T-helper 1 cell treated with Interleukin-12 subunit alpha and Interleukin-12 subunit beta and Interleukin-4 antibody, amounts not matched to agents 30 μg/mL and 1 μg/mL, for 36 hours (primary cell): ENCODE measurements at regions not wholly inside any gene's neighbourhood (a gene's known extent, or its start where the extent isn't known, plus 50 kb on each side); places are given as distances from the start of the nearest gene placed in this dataset.
"Not testable (repeated sequence)": the region's sequence is repeated elsewhere in the genome, so short reads cannot be mapped to it uniquely, and the experiment has no call there.

Experiments used
- H3K27ac Mint-ChIP-seq: one replicate; pipeline ENCODE4 v1.8.0; 2021; ENCODE audit warnings: mild to moderate bottlenecking, mixed read lengths
- H3K27me3 Mint-ChIP-seq: one replicate; pipeline ENCODE4 v1.8.0; 2021; ENCODE audit warnings: low read depth, mixed read lengths
- H3K36me3 Mint-ChIP-seq: one replicate; pipeline ENCODE4 v1.8.0; 2021; ENCODE audit warnings: low read depth, mixed read lengths
- H3K4me1 Mint-ChIP-seq: one replicate; pipeline ENCODE4 v1.8.0; 2021; ENCODE audit warnings: low read depth, mixed read lengths
- H3K4me3 Mint-ChIP-seq: one replicate; pipeline ENCODE4 v1.8.0; 2021; ENCODE audit warnings: mild to moderate bottlenecking, moderate library complexity, mixed read lengths
- H3K9me3 Mint-ChIP-seq: one replicate; pipeline ENCODE4 v1.8.0; 2021; ENCODE audit warnings: mixed read lengths

GRCh38 chr16:13325396-13325795 lies 424.0 kb downstream of the SHISA9 start:
- no peak overlapping the region for H3K4me3 Mint-ChIP-seq
- no peak overlapping the region for H3K27ac Mint-ChIP-seq
- peaks cover 8% of the 10 kb centered on the region for H3K9me3 Mint-ChIP-seq
- H3K4me1 Mint-ChIP-seq, result no peaks in the 10 kb centered on the region
- no peaks in the 10 kb centered on the region for H3K36me3 Mint-ChIP-seq
- no peaks in the 10 kb centered on the region for H3K27me3 Mint-ChIP-seq

GRCh38 chr16:13331918-13332317 lies 430.5 kb downstream of the SHISA9 start:
- peaks cover 11% of the 10 kb centered on the region for H3K9me3 Mint-ChIP-seq
- H3K4me3 Mint-ChIP-seq, result no peak overlapping the region
- no peak overlapping the region for H3K27ac Mint-ChIP-seq
- H3K27me3 Mint-ChIP-seq, result no peaks in the 10 kb centered on the region
- no peaks in the 10 kb centered on the region for H3K36me3 Mint-ChIP-seq
- no peaks in the 10 kb centered on the region for H3K4me1 Mint-ChIP-seq

GRCh38 chr16:13332713-13333255 lies 431.4 kb downstream of the SHISA9 start:
- no peak overlapping the region for H3K27ac Mint-ChIP-seq
- H3K27me3 Mint-ChIP-seq, result no peaks in the 10 kb centered on the region
- H3K36me3 Mint-ChIP-seq, result no peaks in the 10 kb centered on the region
- no peak overlapping the region for H3K4me3 Mint-ChIP-seq
- no peaks in the 10 kb centered on the region for H3K4me1 Mint-ChIP-seq
- H3K9me3 Mint-ChIP-seq, result peaks cover 9% of the 10 kb centered on the region

- H3K9me3 Mint-ChIP-seq, result peaks cover 9% of the 10 kb centered on the region
- H3K4me3 Mint-ChIP-seq, result no peak overlapping the region
- H3K4me1 Mint-ChIP-seq, result no peaks in the 10 kb centered on the region
- no peaks in the 10 kb centered on the region for H3K36me3 Mint-ChIP-seq
- H3K27me3 Mint-ChIP-seq, result no peaks in the 10 kb centered on the region
- no peak overlapping the region for H3K27ac Mint-ChIP-seq
Measured at GRCh38 chr16:13333336-13333735, 431.9 kb downstream of the SHISA9 start.

- H3K4me1 Mint-ChIP-seq, result no peaks in the 10 kb centered on the region
- no peak overlapping the region for H3K27ac Mint-ChIP-seq
- H3K9me3 Mint-ChIP-seq, result peaks cover 6% of the 10 kb centered on the region
- no peak overlapping the region for H3K4me3 Mint-ChIP-seq
- no peaks in the 10 kb centered on the region for H3K27me3 Mint-ChIP-seq
- H3K36me3 Mint-ChIP-seq, result no peaks in the 10 kb centered on the region
Measured at GRCh38 chr16:13335879-13336278, 434.5 kb downstream of the SHISA9 start.

- H3K27ac Mint-ChIP-seq, result no peak overlapping the region
- H3K4me1 Mint-ChIP-seq, result no peaks in the 10 kb centered on the region
- H3K27me3 Mint-ChIP-seq, result no peaks in the 10 kb centered on the region
- peaks cover 6% of the 10 kb centered on the region for H3K9me3 Mint-ChIP-seq
- H3K4me3 Mint-ChIP-seq, result no peak overlapping the region
- H3K36me3 Mint-ChIP-seq, result no peaks in the 10 kb centered on the region
Measured at GRCh38 chr16:13336335-13336734, 434.9 kb downstream of the SHISA9 start.

- H3K4me3 Mint-ChIP-seq, H3K4me1 Mint-ChIP-seq, H3K36me3 Mint-ChIP-seq, H3K9me3 Mint-ChIP-seq, H3K27me3 Mint-ChIP-seq, H3K27ac Mint-ChIP-seq: not testable (repeated sequence)
Measured at GRCh38 chr16:13336907-13337881, 435.8 kb downstream of the SHISA9 start.

GRCh38 chr16:13338044-13338443 lies 436.6 kb downstream of the SHISA9 start:
- no peaks in the 10 kb centered on the region for H3K36me3 Mint-ChIP-seq
- H3K9me3 Mint-ChIP-seq, result no peaks in the 10 kb centered on the region
- no peaks in the 10 kb centered on the region for H3K4me1 Mint-ChIP-seq
- H3K27ac Mint-ChIP-seq, result no peak overlapping the region
- H3K4me3 Mint-ChIP-seq, result no peak overlapping the region
- no peaks in the 10 kb centered on the region for H3K27me3 Mint-ChIP-seq

GRCh38 chr16:13342675-13343074 lies 441.3 kb downstream of the SHISA9 start:
- no peak overlapping the region for H3K27ac Mint-ChIP-seq
- no peaks in the 10 kb centered on the region for H3K36me3 Mint-ChIP-seq
- no peak overlapping the region for H3K4me3 Mint-ChIP-seq
- H3K9me3 Mint-ChIP-seq, result no peaks in the 10 kb centered on the region
- H3K27me3 Mint-ChIP-seq, result no peaks in the 10 kb centered on the region
- no peaks in the 10 kb centered on the region for H3K4me1 Mint-ChIP-seq

GRCh38 chr16:13344001-13344400 lies 442.6 kb downstream of the SHISA9 start:
- Mint-ChIP-seq H3K27me3 (no peaks in the 10 kb centered on the region), H3K4me3 (no peak overlapping the region), H3K36me3 (no peaks in the 10 kb centered on the region), H3K4me1 (no peaks in the 10 kb centered on the region), H3K9me3 (no peaks in the 10 kb centered on the region), H3K27ac (no peak overlapping the region)

GRCh38 chr16:13348416-13348815 lies 447.0 kb downstream of the SHISA9 start:
- no peak overlapping the region for H3K27ac Mint-ChIP-seq
- H3K4me3 Mint-ChIP-seq, result no peak overlapping the region
- H3K9me3 Mint-ChIP-seq, result no peaks in the 10 kb centered on the region
- H3K4me1 Mint-ChIP-seq, result no peaks in the 10 kb centered on the region
- no peaks in the 10 kb centered on the region for H3K36me3 Mint-ChIP-seq
- no peaks in the 10 kb centered on the region for H3K27me3 Mint-ChIP-seq

GRCh38 chr16:13350000-13350399 lies 448.6 kb downstream of the SHISA9 start:
- Mint-ChIP-seq H3K27ac (no peak overlapping the region), H3K4me1 (no peaks in the 10 kb centered on the region), H3K9me3 (peaks cover 7% of the 10 kb centered on the region), H3K4me3 (no peak overlapping the region), H3K27me3 (no peaks in the 10 kb centered on the region), H3K36me3 (no peaks in the 10 kb centered on the region)

- peaks cover 7% of the 10 kb centered on the region for H3K9me3 Mint-ChIP-seq
- no peaks in the 10 kb centered on the region for H3K4me1 Mint-ChIP-seq
- no peaks in the 10 kb centered on the region for H3K36me3 Mint-ChIP-seq
- no peak overlapping the region for H3K27ac Mint-ChIP-seq
- no peak overlapping the region for H3K4me3 Mint-ChIP-seq
- no peaks in the 10 kb centered on the region for H3K27me3 Mint-ChIP-seq
Measured at GRCh38 chr16:13351181-13351580, 449.8 kb downstream of the SHISA9 start.

GRCh38 chr16:13351601-13352217 lies 450.3 kb downstream of the SHISA9 start:
- no peak overlapping the region for H3K27ac Mint-ChIP-seq
- H3K36me3 Mint-ChIP-seq, result no peaks in the 10 kb centered on the region
- no peak overlapping the region for H3K4me3 Mint-ChIP-seq
- H3K27me3 Mint-ChIP-seq, result no peaks in the 10 kb centered on the region
- H3K9me3 Mint-ChIP-seq, result peaks cover 8% of the 10 kb centered on the region
- no peaks in the 10 kb centered on the region for H3K4me1 Mint-ChIP-seq

- H3K27ac Mint-ChIP-seq, H3K36me3 Mint-ChIP-seq, H3K27me3 Mint-ChIP-seq, H3K4me1 Mint-ChIP-seq, H3K4me3 Mint-ChIP-seq: not testable (repeated sequence)
- peaks cover 16% of the 10 kb centered on the region for H3K9me3 Mint-ChIP-seq
Measured at GRCh38 chr16:13352796-13353195, 451.4 kb downstream of the SHISA9 start.
